ENCODE measurements at regions not wholly inside any gene's neighbourhood (a gene's known extent, or its start where the extent isn't known, plus 50 kb on each side); places are given as distances from the start of the nearest gene placed in this dataset.

DNA sequence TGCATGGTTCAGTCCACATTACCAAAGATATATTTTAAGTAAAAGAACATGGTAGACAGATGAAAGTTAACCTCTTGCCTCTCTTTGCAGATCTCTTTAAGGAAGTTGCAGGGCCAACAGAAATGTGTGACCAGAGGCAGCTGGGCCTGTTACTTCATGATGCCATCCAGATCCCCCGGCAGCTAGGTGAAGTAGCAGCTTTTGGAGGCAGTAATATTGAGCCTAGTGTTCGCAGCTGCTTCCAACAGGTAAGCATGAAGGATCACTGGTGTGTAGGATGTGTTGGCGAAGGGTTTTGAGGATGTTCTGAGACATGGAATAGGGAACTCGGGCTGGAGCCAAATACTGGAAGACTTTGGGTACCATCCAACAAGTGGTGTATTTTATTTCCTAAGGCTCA lies 508.6 kb downstream of the UTRN start:
- TF ChIP-seq, protein P1, sequence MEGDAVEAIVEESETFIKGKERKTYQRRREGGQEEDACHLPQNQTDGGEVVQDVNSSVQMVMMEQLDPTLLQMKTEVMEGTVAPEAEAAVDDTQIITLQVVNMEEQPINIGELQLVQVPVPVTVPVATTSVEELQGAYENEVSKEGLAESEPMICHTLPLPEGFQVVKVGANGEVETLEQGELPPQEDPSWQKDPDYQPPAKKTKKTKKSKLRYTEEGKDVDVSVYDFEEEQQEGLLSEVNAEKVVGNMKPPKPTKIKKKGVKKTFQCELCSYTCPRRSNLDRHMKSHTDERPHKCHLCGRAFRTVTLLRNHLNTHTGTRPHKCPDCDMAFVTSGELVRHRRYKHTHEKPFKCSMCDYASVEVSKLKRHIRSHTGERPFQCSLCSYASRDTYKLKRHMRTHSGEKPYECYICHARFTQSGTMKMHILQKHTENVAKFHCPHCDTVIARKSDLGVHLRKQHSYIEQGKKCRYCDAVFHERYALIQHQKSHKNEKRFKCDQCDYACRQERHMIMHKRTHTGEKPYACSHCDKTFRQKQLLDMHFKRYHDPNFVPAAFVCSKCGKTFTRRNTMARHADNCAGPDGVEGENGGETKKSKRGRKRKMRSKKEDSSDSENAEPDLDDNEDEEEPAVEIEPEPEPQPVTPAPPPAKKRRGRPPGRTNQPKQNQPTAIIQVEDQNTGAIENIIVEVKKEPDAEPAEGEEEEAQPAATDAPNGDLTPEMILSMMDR (IDR thresholded peaks at IDR 0.05), result no peak
- no peak for TF ChIP-seq POLR2A (IDR thresholded peaks at IDR 0.05)
